RWPE2 (cell line): ENCODE measurements at regions not wholly inside any gene's neighbourhood (a gene's known extent, or its start where the extent isn't known, plus 50 kb on each side); places are given as distances from the start of the nearest gene placed in this dataset.
"Not testable (repeated sequence)": the region's sequence is repeated elsewhere in the genome, so short reads cannot be mapped to it uniquely, and the experiment has no call there.

Experiments used
- ATAC-seq: fragments of 200-7000 bp; cut with Tn5 transposase; 3 replicates; pipeline ENCODE4 v1.9.1; 2021; ENCODE audit warnings: low read depth
- DNase-seq: peaks from one replicate; pipeline ENCODE4 v3.0.0-alpha.2; 2020; ENCODE audit warnings: low spot score
- H3K27ac ChIP-seq: fragments of 450-650 bp; 2 replicates; pipeline ENCODE4 v1.5.1; 2017; ENCODE audit warnings: mild to moderate bottlenecking; ENCODE audit not compliant: poor library complexity, severe bottlenecking
- H3K27me3 ChIP-seq: fragments of 250-450 bp; sonication (Bioruptor Pico); 2 replicates; pipeline ENCODE4 v1.5.1; 2021; ENCODE audit warnings: mild to moderate bottlenecking, moderate library complexity; ENCODE audit not compliant: insufficient read depth, poor library complexity, severe bottlenecking
- H3K36me3 ChIP-seq: fragments of 250-450 bp; sonication (Bioruptor Pico); 2 replicates; pipeline ENCODE4 v1.5.1; 2020; ENCODE audit warnings: low read depth, mild to moderate bottlenecking, moderate library complexity
- H3K4me1 ChIP-seq: fragments of 250-450 bp; sonication (Bioruptor Pico); 2 replicates; pipeline ENCODE4 v1.5.1; 2021; ENCODE audit warnings: mild to moderate bottlenecking, moderate library complexity; ENCODE audit not compliant: insufficient read depth, poor library complexity, severe bottlenecking
- H3K4me3 ChIP-seq: fragments of 250-450 bp; sonication (Bioruptor Pico); 2 replicates; pipeline ENCODE4 v1.5.1; 2021; ENCODE audit warnings: mild to moderate bottlenecking, moderate library complexity; ENCODE audit not compliant: severe bottlenecking
- H3K9me3 ChIP-seq: fragments of 250-450 bp; sonication (Bioruptor Pico); 2 replicates; pipeline ENCODE4 v1.5.1; 2021; ENCODE audit warnings: mild to moderate bottlenecking, moderate library complexity; ENCODE audit not compliant: severe bottlenecking
- CTCF ChIP-seq: fragments of 450-650 bp; IDR thresholded peaks from one replicate; pipeline ENCODE4 v1.5.1; 2017; ENCODE audit warnings: mild to moderate bottlenecking, moderate library complexity; ENCODE audit not compliant: poor library complexity, severe bottlenecking

GRCh38 chr9:27828908-27829307, 255.6 kb upstream of the C9orf72 start:
- no peak for DNase-seq

GRCh38 chr9:27829621-27830020, 256.3 kb upstream of the C9orf72 start:
- no peak overlapping the region for H3K4me3 ChIP-seq
- H3K27me3 ChIP-seq = no peaks in the 10 kb centered on the region
- no peak for ATAC-seq
- DNase-seq = no peak
- H3K4me1 ChIP-seq = no peaks in the 10 kb centered on the region
- no peaks in the 10 kb centered on the region for H3K36me3 ChIP-seq
- no peak for TF ChIP-seq CTCF
- H3K9me3 ChIP-seq = no peaks in the 10 kb centered on the region
- H3K27ac ChIP-seq = no peak overlapping the region

More at GRCh38 chr9:27828908-27829307, 255.6 kb upstream of the C9orf72 start:
- TF ChIP-seq CTCF = no peak
- Histone ChIP-seq H3K9me3 (no peaks in the 10 kb centered on the region), H3K27me3 (no peaks in the 10 kb centered on the region), H3K4me1 (no peaks in the 10 kb centered on the region), H3K4me3 (no peak overlapping the region), H3K36me3 (no peaks in the 10 kb centered on the region), H3K27ac (no peak overlapping the region)
- ATAC-seq = no peak

- not testable (repeated sequence) for H3K4me3 ChIP-seq, H3K9me3 ChIP-seq, H3K4me1 ChIP-seq, DNase-seq, H3K36me3 ChIP-seq, H3K27me3 ChIP-seq, ATAC-seq, H3K27ac ChIP-seq
Measured at GRCh38 chr9:27832108-27832507, 258.8 kb upstream of the C9orf72 start.

- no peaks in the 10 kb centered on the region for H3K36me3 ChIP-seq
- TF ChIP-seq CTCF = no peak
- no peaks in the 10 kb centered on the region for H3K27me3 ChIP-seq
- H3K4me1 ChIP-seq = no peaks in the 10 kb centered on the region
- DNase-seq = no peak
- ATAC-seq = no peak
- H3K9me3 ChIP-seq = no peaks in the 10 kb centered on the region
- H3K27ac ChIP-seq = no peak overlapping the region
- H3K4me3 ChIP-seq = no peak overlapping the region
Measured at GRCh38 chr9:27835286-27835685, 262.0 kb upstream of the C9orf72 start.

- Histone ChIP-seq H3K27me3 (no peaks in the 10 kb centered on the region), H3K27ac (no peak overlapping the region), H3K4me1 (no peaks in the 10 kb centered on the region), H3K4me3 (no peak overlapping the region), H3K36me3 (no peaks in the 10 kb centered on the region), H3K9me3 (no peaks in the 10 kb centered on the region)
- no peak for TF ChIP-seq CTCF
- ATAC-seq (no peak), DNase-seq (no peak)
Measured at GRCh38 chr9:27835746-27836145, 262.5 kb upstream of the C9orf72 start.
